ENCODE measurements at regions not wholly inside any gene's neighbourhood (a gene's known extent, or its start where the extent isn't known, plus 50 kb on each side); places are given as distances from the start of the nearest gene placed in this dataset.
"Not testable (repeated sequence)": the region's sequence is repeated elsewhere in the genome, so short reads cannot be mapped to it uniquely, and the experiment has no call there.

GRCh38 chr3:196138482-196139254 is 56.8 kb upstream of the TFRC start:
- H3K4me3 ChIP-seq, result no peak overlapping the region
- Mint-ChIP-seq H3K27me3 (ENCODE audit: insufficient read depth, low read depth) (peaks cover 6% of the 10 kb centered on the region), H3K4me1 (peaks cover 21% of the 10 kb centered on the region), H3K9me3 (peaks cover 2% of the 10 kb centered on the region), H3K36me3 (no peaks in the 10 kb centered on the region), H3K27ac (peak overlapping the region; percentile 22), H3K4me3 (no peak overlapping the region)
- H3F3A ChIP-seq (ENCODE audit: low read depth), result no peaks in the 10 kb centered on the region
- TF ChIP-seq EZH2phosphoT487 (IDR thresholded peaks at IDR 0.05) (no peak), CTCF (IDR thresholded peaks at IDR 0.05) (no peak), EZH2 (IDR thresholded peaks at IDR 0.05) (no peak)
- H3K9ac ChIP-seq, result no peak overlapping the region
- no peaks in the 10 kb centered on the region for H3K36me3 ChIP-seq
- H3K27ac ChIP-seq, result no peak overlapping the region
- H3K79me2 ChIP-seq (ENCODE audit: low read depth), result no peaks in the 10 kb centered on the region
- H2AFZ ChIP-seq (replicated peaks), result peak overlapping the region; percentile 34
- H4K20me1 ChIP-seq (ENCODE audit: low read depth), result no peaks in the 10 kb centered on the region
- DNase-seq (ENCODE audit: low spot score), result no peak
- no peak overlapping the region for H3K4me2 ChIP-seq
- H3K4me1 ChIP-seq, result no peaks in the 10 kb centered on the region
- no peaks in the 10 kb centered on the region for H3K27me3 ChIP-seq
- H3K9me3 ChIP-seq (ENCODE audit: low read depth), result no peaks in the 10 kb centered on the region

GRCh38 chr3:196136640-196136989 is 54.7 kb upstream of the TFRC start:
- not testable (repeated sequence) for H3K9ac ChIP-seq; H3K36me3 Mint-ChIP-seq; H3K4me1 ChIP-seq; H4K20me1 ChIP-seq (ENCODE audit: low read depth); H3K4me2 ChIP-seq; H3F3A ChIP-seq (ENCODE audit: low read depth); H3K27me3 ChIP-seq; H3K27me3 Mint-ChIP-seq (ENCODE audit: insufficient read depth, low read depth); H3K4me3 ChIP-seq; H2AFZ ChIP-seq (replicated peaks); H3K36me3 ChIP-seq; H3K27ac ChIP-seq; H3K9me3 ChIP-seq (ENCODE audit: low read depth); H3K79me2 ChIP-seq (ENCODE audit: low read depth); DNase-seq (ENCODE audit: low spot score); H3K27ac Mint-ChIP-seq; H3K4me3 Mint-ChIP-seq; H3K9me3 Mint-ChIP-seq
- peaks cover 12% of the 10 kb centered on the region for H3K4me1 Mint-ChIP-seq

DNA sequence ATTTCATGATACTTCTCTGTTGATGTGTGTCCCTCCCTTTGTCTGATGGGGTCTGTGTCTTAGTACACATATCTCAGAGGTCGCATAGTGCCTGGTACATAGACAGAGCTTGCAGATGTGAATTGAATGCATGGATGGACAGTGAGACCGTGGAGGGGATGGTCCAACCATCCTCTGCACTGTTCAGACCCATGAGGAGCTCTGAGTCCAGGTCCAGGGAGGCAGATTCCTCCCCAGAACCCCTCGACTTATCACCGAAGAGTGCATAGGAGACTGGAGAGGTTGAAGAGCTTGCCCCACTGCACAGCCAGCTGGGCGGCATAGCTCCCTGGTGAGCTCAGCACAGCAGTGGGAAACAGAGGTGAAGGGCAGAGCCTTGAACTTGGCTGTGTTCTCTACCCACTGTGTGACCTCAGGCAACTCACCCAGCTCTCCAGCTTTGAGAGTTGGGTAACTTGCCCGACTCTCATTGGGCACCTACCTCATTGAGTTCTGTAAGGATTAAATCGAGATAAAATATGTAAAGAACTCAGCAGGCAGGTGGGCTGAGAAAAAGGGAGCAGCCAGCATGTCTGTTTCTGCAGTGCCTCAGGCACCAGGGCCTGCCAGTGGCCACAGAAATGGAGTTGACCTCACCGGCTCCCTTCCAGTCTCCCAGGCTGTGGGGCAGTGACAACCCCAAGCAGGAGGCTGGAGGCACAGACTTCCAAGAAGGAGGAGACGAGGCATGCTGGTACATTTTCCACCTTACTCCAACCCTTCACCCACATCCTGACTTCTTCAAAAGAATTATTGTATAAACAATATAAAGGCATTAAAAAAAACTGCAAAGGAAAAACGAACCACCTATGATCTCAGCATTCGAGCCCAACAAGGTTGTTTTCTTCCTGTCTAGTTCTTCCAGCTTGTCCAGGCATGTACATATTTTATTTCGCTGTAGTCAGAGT is 54.1 kb upstream of the TFRC start:
- Histone ChIP-seq H2AFZ (replicated peaks) (no peak overlapping the region), H3K36me3 (no peaks in the 10 kb centered on the region), H3K4me1 (no peaks in the 10 kb centered on the region), H3K79me2 (ENCODE audit: low read depth) (no peaks in the 10 kb centered on the region), H3K4me2 (no peak overlapping the region), H3K27me3 (no peaks in the 10 kb centered on the region), H3K4me3 (no peak overlapping the region), H3K9ac (no peak overlapping the region), H3F3A (ENCODE audit: low read depth) (no peaks in the 10 kb centered on the region), H4K20me1 (ENCODE audit: low read depth) (no peaks in the 10 kb centered on the region), H3K27ac (no peak overlapping the region), H3K9me3 (ENCODE audit: low read depth) (no peaks in the 10 kb centered on the region)
- H3K36me3 Mint-ChIP-seq, result no peaks in the 10 kb centered on the region
- peaks cover 5% of the 10 kb centered on the region for H3K4me1 Mint-ChIP-seq
- DNase-seq (ENCODE audit: low spot score), result no peak
- TF ChIP-seq EZH2phosphoT487 (IDR thresholded peaks at IDR 0.05) (no peak), EZH2 (IDR thresholded peaks at IDR 0.05) (no peak), CTCF (IDR thresholded peaks at IDR 0.05) (no peak)
- no peak overlapping the region for H3K27ac Mint-ChIP-seq
- no peaks in the 10 kb centered on the region for H3K9me3 Mint-ChIP-seq
- no peak overlapping the region for H3K4me3 Mint-ChIP-seq
- H3K27me3 Mint-ChIP-seq (ENCODE audit: insufficient read depth, low read depth), result peaks cover 8% of the 10 kb centered on the region

GRCh38 chr3:196134691-196135090 is 52.8 kb upstream of the TFRC start:
- no peak overlapping the region for H3K4me3 Mint-ChIP-seq
- DNase-seq (ENCODE audit: low spot score), result no peak
- H3K36me3 Mint-ChIP-seq, result no peaks in the 10 kb centered on the region
- Histone ChIP-seq H3K27me3 (no peaks in the 10 kb centered on the region), H3F3A (ENCODE audit: low read depth) (no peaks in the 10 kb centered on the region), H3K9ac (no peak overlapping the region), H3K9me3 (ENCODE audit: low read depth) (no peaks in the 10 kb centered on the region), H4K20me1 (ENCODE audit: low read depth) (no peaks in the 10 kb centered on the region), H3K4me2 (no peak overlapping the region), H3K27ac (no peak overlapping the region), H3K4me1 (no peaks in the 10 kb centered on the region), H3K4me3 (no peak overlapping the region), H3K79me2 (ENCODE audit: low read depth) (no peaks in the 10 kb centered on the region), H2AFZ (replicated peaks) (no peak overlapping the region), H3K36me3 (no peaks in the 10 kb centered on the region)
- H3K27ac Mint-ChIP-seq, result no peak overlapping the region
- TF ChIP-seq EZH2 (IDR thresholded peaks at IDR 0.05), result no peak
- TF ChIP-seq EZH2phosphoT487 (IDR thresholded peaks at IDR 0.05), result no peak
- no peak for TF ChIP-seq CTCF (IDR thresholded peaks at IDR 0.05)
- peaks cover 8% of the 10 kb centered on the region for H3K27me3 Mint-ChIP-seq (ENCODE audit: insufficient read depth, low read depth)
- H3K4me1 Mint-ChIP-seq, result peaks cover 8% of the 10 kb centered on the region
- no peaks in the 10 kb centered on the region for H3K9me3 Mint-ChIP-seq

GRCh38 chr3:196133869-196134268 is 52.0 kb upstream of the TFRC start:
- DNase-seq (ENCODE audit: low spot score); H3K4me1 Mint-ChIP-seq; H3K4me3 ChIP-seq; H3K36me3 ChIP-seq; H3K27ac ChIP-seq; H3K27me3 ChIP-seq; H3K79me2 ChIP-seq (ENCODE audit: low read depth); H3K4me3 Mint-ChIP-seq; H4K20me1 ChIP-seq (ENCODE audit: low read depth); H3F3A ChIP-seq (ENCODE audit: low read depth); H2AFZ ChIP-seq (replicated peaks); H3K27me3 Mint-ChIP-seq (ENCODE audit: insufficient read depth, low read depth); H3K27ac Mint-ChIP-seq; H3K4me1 ChIP-seq; H3K9me3 ChIP-seq (ENCODE audit: low read depth); H3K36me3 Mint-ChIP-seq; H3K9ac ChIP-seq; H3K4me2 ChIP-seq; H3K9me3 Mint-ChIP-seq: not testable (repeated sequence)
